Smooth muscle cell (in vitro differentiated cells): ENCODE measurements at regions not wholly inside any gene's neighbourhood (a gene's known extent, or its start where the extent isn't known, plus 50 kb on each side); places are given as distances from the start of the nearest gene placed in this dataset.

Source experiments
- DNase-seq: peaks from one replicate; lab custom pipeline; 2025; ENCODE audit not compliant: unreplicated experiment; lab: John Stamatoyannopoulos, UW
- H2AFZ ChIP-seq: fragments of 200-600 bp; sonication (generic); 2 replicates; pipeline ENCODE4 v1.6.0; 2016; ENCODE audit warnings: antibody characterized with exemption, low read depth, mild to moderate bottlenecking
- H3F3A ChIP-seq: fragments of 200-600 bp; sonication (generic); 2 replicates; pipeline ENCODE4 v1.6.0; 2017; ENCODE audit warnings: antibody characterized with exemption, low read depth
- H3K27ac ChIP-seq: fragments of 200-600 bp; sonication (generic); 2 replicates; pipeline ENCODE4 v1.5.1; 2016; ENCODE audit warnings: low read depth, mild to moderate bottlenecking
- H3K27me3 ChIP-seq: fragments of 200-600 bp; sonication (generic); 2 replicates; pipeline ENCODE4 v1.6.1; 2016; ENCODE audit warnings: low read depth, mild to moderate bottlenecking
- H3K36me3 ChIP-seq: fragments of 200-600 bp; sonication (generic); 2 replicates; pipeline ENCODE4 v1.5.1; 2016; ENCODE audit warnings: low read depth
- H3K4me1 ChIP-seq: fragments of 200-600 bp; sonication (generic); 2 replicates; pipeline ENCODE4 v1.5.1; 2016; ENCODE audit warnings: low read depth
- H3K4me2 ChIP-seq: fragments of 200-600 bp; sonication (generic); 2 replicates; pipeline ENCODE4 v1.6.0; 2016; ENCODE audit warnings: mild to moderate bottlenecking
- H3K4me3 ChIP-seq: fragments of 200-600 bp; sonication (generic); 2 replicates; pipeline ENCODE4 v1.5.1; 2016; ENCODE audit warnings: mild to moderate bottlenecking
- H3K79me2 ChIP-seq: fragments of 200-600 bp; sonication (generic); 2 replicates; pipeline ENCODE4 v1.6.0; 2016; ENCODE audit warnings: low read depth, mild to moderate bottlenecking
- H3K9ac ChIP-seq: fragments of 200-600 bp; sonication (generic); 2 replicates; pipeline ENCODE4 v1.6.0; 2016; ENCODE audit warnings: low read depth
- H3K9me3 ChIP-seq: fragments of 200-600 bp; sonication (generic); replicated peaks from 2 replicates; pipeline ENCODE4 v1.5.1; 2016; ENCODE audit warnings: low read depth
- H4K20me1 ChIP-seq: fragments of 200-600 bp; sonication (generic); 2 replicates; pipeline ENCODE4 v1.6.0; 2016; ENCODE audit warnings: low read depth
- WGBS: methylation state at CpG from one replicate; pipeline ENCODE4 v1.1.7; 2016; ENCODE audit warnings: low lambda C conversion rate; 5-methylcytosine and 5-hydroxymethylcytosine counted together
- TF ChIP-seq, protein P1 (sequence below): fragments of 200-600 bp; sonication (generic); IDR thresholded peaks from 2 replicates; pipeline ENCODE4 v1.5.1; 2017; ENCODE audit warnings: borderline replicate concordance, mild to moderate bottlenecking, antibody characterized with exemption; ENCODE audit not compliant: insufficient read depth, poor library complexity, severe bottlenecking

DNA sequence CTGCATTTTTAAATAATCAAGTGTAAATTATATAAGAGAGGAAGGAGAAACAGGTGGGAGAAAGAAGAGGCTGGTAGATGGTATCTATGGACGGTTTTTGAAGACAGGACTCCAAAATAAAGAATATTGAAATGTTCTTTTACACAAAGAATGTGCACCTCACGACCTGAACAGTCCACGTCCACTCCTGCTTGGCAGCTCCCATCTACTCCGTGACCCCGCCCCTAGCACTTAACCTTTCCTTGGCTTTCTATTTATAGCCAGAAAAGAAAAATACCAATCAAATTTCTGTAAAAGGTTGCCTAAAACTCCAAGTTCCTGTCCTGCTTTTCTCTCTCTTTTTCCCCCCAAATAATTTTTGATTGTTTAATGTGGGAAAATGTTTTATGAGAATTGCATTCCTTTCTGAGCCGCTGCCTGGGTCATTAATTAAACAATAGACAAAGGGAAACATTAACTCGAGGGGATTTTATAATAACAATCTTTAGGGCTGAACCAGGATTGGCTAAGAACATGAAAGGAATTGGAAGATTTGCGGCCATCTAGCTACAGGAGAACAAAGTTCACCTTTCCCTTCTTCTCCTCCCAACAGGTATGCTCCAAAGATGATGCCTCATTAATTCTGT is 173.6 kb upstream of the MAP3K1 start:
- H3F3A ChIP-seq, result no peaks in the 10 kb centered on the region
- H2AFZ ChIP-seq, result no peak overlapping the region
- no peaks in the 10 kb centered on the region for H3K36me3 ChIP-seq
- no peaks in the 10 kb centered on the region for H3K9me3 ChIP-seq
- H3K9ac ChIP-seq, result no peak overlapping the region
- no peaks in the 10 kb centered on the region for H3K79me2 ChIP-seq
- H3K4me1 ChIP-seq, result no peaks in the 10 kb centered on the region
- no peak overlapping the region for H3K27ac ChIP-seq
- 93% methylated on average over 8 of the region's 8 CpGs for WGBS
- no peak overlapping the region for H3K4me2 ChIP-seq
- no peak for DNase-seq
- no peaks in the 10 kb centered on the region for H3K27me3 ChIP-seq
- H3K4me3 ChIP-seq, result no peak overlapping the region
- TF ChIP-seq, protein P1, sequence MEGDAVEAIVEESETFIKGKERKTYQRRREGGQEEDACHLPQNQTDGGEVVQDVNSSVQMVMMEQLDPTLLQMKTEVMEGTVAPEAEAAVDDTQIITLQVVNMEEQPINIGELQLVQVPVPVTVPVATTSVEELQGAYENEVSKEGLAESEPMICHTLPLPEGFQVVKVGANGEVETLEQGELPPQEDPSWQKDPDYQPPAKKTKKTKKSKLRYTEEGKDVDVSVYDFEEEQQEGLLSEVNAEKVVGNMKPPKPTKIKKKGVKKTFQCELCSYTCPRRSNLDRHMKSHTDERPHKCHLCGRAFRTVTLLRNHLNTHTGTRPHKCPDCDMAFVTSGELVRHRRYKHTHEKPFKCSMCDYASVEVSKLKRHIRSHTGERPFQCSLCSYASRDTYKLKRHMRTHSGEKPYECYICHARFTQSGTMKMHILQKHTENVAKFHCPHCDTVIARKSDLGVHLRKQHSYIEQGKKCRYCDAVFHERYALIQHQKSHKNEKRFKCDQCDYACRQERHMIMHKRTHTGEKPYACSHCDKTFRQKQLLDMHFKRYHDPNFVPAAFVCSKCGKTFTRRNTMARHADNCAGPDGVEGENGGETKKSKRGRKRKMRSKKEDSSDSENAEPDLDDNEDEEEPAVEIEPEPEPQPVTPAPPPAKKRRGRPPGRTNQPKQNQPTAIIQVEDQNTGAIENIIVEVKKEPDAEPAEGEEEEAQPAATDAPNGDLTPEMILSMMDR, result no peak
- H4K20me1 ChIP-seq, result no peaks in the 10 kb centered on the region

DNA sequence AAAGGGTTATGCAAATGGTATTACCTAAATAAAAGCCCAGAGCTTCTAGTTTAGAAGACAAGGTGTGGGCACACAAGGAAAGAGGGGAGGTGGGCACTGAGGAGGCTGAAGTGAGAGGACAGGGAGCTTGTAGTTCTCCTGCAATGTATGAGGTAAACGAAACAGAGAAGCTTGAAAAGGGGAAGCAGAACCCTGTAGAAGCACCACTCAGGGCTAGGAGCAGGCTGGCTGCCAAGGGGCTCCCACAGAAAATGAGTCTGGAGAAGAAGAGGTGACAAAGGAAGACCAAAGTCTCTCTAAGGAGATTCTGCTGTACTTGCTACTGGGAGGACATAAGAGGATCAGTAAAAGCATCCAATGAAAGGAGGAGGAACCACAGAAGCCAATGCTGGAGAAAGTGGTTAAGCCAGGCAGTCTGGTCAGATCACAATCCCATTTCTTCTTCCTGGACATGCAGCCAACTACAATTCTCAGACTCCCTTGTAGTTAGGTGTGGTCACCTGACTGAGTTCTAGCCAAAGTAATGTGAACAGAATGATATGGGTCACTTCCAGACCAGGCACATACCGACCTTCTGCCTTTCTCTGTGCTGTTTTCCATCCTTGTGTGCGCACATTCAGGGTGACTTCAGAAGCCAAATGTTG is 174.5 kb upstream of the MAP3K1 start:
- H3K4me3 ChIP-seq, result no peak overlapping the region
- WGBS, result 95% methylated on average over 3 of the region's 3 CpGs
- no peaks in the 10 kb centered on the region for H3K9me3 ChIP-seq
- no peak overlapping the region for H3K4me2 ChIP-seq
- H3F3A ChIP-seq, result no peaks in the 10 kb centered on the region
- H3K4me1 ChIP-seq, result no peaks in the 10 kb centered on the region
- H2AFZ ChIP-seq, result no peak overlapping the region
- no peaks in the 10 kb centered on the region for H3K79me2 ChIP-seq
- no peak overlapping the region for H3K27ac ChIP-seq
- DNase-seq, result no peak
- H3K9ac ChIP-seq, result no peak overlapping the region
- TF ChIP-seq, protein P1, result no peak
- H4K20me1 ChIP-seq, result no peaks in the 10 kb centered on the region
- H3K36me3 ChIP-seq, result no peaks in the 10 kb centered on the region
- no peaks in the 10 kb centered on the region for H3K27me3 ChIP-seq

DNA sequence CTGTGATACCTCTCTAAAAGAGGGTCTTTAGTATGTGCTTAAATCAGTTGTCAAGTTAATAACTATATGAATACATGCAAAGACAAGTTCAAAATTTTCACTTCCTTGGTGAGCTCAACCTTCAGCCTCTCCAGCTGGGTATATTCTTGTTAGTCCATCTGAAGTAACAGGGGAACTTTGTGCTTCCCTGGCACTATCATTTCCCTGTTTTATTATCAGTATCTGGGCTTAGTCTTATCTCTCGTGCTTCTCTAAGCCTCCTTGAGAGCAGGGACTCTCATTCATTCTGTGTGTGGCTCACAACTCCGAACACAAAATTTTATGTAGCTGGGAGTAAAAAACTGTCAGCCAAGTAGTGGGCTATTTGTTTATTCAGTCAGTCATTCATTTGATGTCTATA is 175.9 kb upstream of the MAP3K1 start:
- no peaks in the 10 kb centered on the region for H4K20me1 ChIP-seq
- no peak overlapping the region for H3K27ac ChIP-seq
- no peaks in the 10 kb centered on the region for H3K36me3 ChIP-seq
- no peaks in the 10 kb centered on the region for H3F3A ChIP-seq
- 33% methylated on average over 2 of the region's 2 CpGs for WGBS
- no peaks in the 10 kb centered on the region for H3K79me2 ChIP-seq
- H3K9ac ChIP-seq, result no peak overlapping the region
- H3K4me3 ChIP-seq, result no peak overlapping the region
- peaks cover 7% of the 10 kb centered on the region for H3K4me1 ChIP-seq
- TF ChIP-seq, protein P1, result no peak
- no peaks in the 10 kb centered on the region for H3K27me3 ChIP-seq
- H3K4me2 ChIP-seq, result peak overlapping the region; percentile 19
- H3K9me3 ChIP-seq, result no peaks in the 10 kb centered on the region
- DNase-seq, result no peak
- no peak overlapping the region for H2AFZ ChIP-seq

DNA sequence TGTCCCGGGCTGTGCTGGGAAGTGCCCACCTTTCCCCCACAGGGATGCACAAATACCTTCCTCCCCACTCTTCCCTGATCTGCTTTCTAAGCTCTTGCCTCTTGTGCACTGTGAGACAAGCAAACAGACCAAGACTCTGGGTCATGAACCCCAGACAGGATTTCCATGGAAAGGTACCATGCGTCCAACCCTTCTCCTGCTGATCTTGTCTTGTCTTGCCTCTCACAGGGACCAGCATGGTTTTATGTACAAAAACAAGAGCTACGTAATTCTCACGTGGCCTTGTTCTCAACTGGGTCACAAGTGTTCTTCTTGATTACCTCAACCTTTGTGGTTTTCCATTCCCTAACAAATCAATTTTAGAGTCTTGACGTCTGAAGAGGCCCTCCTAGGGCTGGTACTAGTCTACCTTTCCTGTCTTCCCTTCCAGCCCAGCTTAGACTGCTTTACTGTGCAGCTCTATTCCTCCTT is 176.5 kb upstream of the MAP3K1 start:
- DNase-seq, result no peak
- no peak overlapping the region for H3K4me3 ChIP-seq
- 89% methylated on average over 5 of the region's 5 CpGs for WGBS
- peaks cover 8% of the 10 kb centered on the region for H3K4me1 ChIP-seq
- no peak overlapping the region for H3K4me2 ChIP-seq
- no peaks in the 10 kb centered on the region for H4K20me1 ChIP-seq
- H3K27ac ChIP-seq, result no peak overlapping the region
- no peaks in the 10 kb centered on the region for H3K36me3 ChIP-seq
- H3K9me3 ChIP-seq, result no peaks in the 10 kb centered on the region
- no peak overlapping the region for H2AFZ ChIP-seq
- TF ChIP-seq, protein P1, result no peak
- no peaks in the 10 kb centered on the region for H3K79me2 ChIP-seq
- H3K27me3 ChIP-seq, result no peaks in the 10 kb centered on the region
- no peak overlapping the region for H3K9ac ChIP-seq
- H3F3A ChIP-seq, result no peaks in the 10 kb centered on the region
